ENCODE measurements at regions not wholly inside any gene's neighbourhood (a gene's known extent, or its start where the extent isn't known, plus 50 kb on each side); places are given as distances from the start of the nearest gene placed in this dataset.

DNA sequence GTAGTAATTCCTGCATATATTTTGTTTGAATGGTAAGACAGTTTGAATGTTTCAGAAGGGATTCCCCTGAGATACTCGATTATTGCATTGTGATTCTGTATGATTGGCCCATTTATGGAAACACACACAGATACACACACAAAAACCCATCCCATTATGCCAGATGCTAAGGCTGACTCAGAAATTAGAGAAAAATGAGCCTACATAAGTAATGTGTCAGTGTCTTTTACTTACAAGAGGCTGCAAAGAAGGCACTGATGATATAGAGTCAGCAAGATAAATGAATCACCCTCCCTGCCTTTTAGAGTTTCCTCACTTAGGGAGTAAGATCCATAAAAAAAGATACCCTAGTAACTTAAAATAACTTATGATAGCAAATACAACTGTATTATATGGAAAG, 1481.1 kb upstream of the ACVR2A start:
- TF ChIP-seq, protein P1, sequence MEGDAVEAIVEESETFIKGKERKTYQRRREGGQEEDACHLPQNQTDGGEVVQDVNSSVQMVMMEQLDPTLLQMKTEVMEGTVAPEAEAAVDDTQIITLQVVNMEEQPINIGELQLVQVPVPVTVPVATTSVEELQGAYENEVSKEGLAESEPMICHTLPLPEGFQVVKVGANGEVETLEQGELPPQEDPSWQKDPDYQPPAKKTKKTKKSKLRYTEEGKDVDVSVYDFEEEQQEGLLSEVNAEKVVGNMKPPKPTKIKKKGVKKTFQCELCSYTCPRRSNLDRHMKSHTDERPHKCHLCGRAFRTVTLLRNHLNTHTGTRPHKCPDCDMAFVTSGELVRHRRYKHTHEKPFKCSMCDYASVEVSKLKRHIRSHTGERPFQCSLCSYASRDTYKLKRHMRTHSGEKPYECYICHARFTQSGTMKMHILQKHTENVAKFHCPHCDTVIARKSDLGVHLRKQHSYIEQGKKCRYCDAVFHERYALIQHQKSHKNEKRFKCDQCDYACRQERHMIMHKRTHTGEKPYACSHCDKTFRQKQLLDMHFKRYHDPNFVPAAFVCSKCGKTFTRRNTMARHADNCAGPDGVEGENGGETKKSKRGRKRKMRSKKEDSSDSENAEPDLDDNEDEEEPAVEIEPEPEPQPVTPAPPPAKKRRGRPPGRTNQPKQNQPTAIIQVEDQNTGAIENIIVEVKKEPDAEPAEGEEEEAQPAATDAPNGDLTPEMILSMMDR (IDR thresholded peaks at IDR 0.05): no peak
- TF ChIP-seq POLR2A (IDR thresholded peaks at IDR 0.05): no peak
